Esophagus (tissue), 2 donors: ENCODE measurements at regions not wholly inside any gene's neighbourhood (a gene's known extent, or its start where the extent isn't known, plus 50 kb on each side); places are given as distances from the start of the nearest gene placed in this dataset.

Experiments
- H3K27ac ChIP-seq, 2 donors: one replicate each; pipeline ENCODE4 v1.5.1; 2013; ENCODE audit warnings: low read depth in 2 of 2, mild to moderate bottlenecking in 2 of 2, inconsistent platforms in 1 of 2, low read length in 1 of 2, moderate library complexity in 1 of 2
- H3K27me3 ChIP-seq, 2 donors: one replicate each; pipeline ENCODE4 v1.6.1; 2013; ENCODE audit warnings: low read length in 2 of 2, control low read depth in 1 of 2, mild to moderate bottlenecking in 1 of 2; ENCODE audit not compliant: insufficient read depth in 2 of 2, control insufficient read depth in 1 of 2
- H3K36me3 ChIP-seq, 2 donors: one replicate each; pipeline ENCODE4 v1.6.1; 2013; ENCODE audit warnings: low read length in 1 of 2; ENCODE audit not compliant: control insufficient read depth in 2 of 2, insufficient read depth in 2 of 2
- H3K4me1 ChIP-seq, 2 donors: one replicate each; pipeline ENCODE4 v1.6.1; 2013; ENCODE audit warnings: low read length in 1 of 2; ENCODE audit not compliant: control insufficient read depth in 2 of 2, insufficient read depth in 2 of 2
- H3K4me3 ChIP-seq, 2 donors: one replicate each; pipeline ENCODE4 v1.5.1; 2013; ENCODE audit warnings: low read length in 2 of 2, mild to moderate bottlenecking in 2 of 2, low read depth in 1 of 2, moderate library complexity in 1 of 2
- H3K9me3 ChIP-seq, 2 donors: one replicate each; pipeline ENCODE4 v1.6.1; 2013; ENCODE audit warnings: mild to moderate bottlenecking in 2 of 2, low read depth in 1 of 2, low read length in 1 of 2, moderate library complexity in 1 of 2; ENCODE audit not compliant: control insufficient read depth in 2 of 2, insufficient read depth in 1 of 2
- WGBS, 2 donors: extraction: QIAGEN DNeasy Blood & Tissue Kit; methylation state at CpG; one replicate each; pipeline ENCODE4 v1.1.7; 2013; 5-methylcytosine and 5-hydroxymethylcytosine counted together
- donor health status: healthy with polysubstance abuse.
- donor health status: Bipolar disorder and iron deficiency.

DNA sequence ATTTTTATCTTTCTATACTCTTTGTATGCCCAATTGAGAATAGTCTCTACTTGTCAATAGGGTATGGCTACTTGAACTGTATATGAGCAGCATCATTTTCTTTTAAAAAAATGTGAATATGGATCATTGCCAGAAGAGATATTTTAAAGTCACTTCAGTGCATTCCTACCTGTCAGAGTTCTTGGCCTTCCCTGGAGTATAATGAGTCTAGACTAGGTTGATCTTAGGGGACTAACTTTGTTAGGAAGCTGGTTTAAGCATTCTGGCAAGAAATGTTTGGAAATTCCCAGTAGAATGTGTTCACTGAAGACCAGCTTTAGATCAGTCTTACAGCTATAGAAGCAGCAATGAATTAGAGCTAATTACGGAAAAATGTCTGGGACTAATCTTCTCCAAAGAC is 178.2 kb downstream of the FAT4 start:
- H3K4me3 ChIP-seq: no peak overlapping the region
- 83 to 85% methylated on average over 1 of the region's 1 CpG for WGBS, 2 donors

DNA sequence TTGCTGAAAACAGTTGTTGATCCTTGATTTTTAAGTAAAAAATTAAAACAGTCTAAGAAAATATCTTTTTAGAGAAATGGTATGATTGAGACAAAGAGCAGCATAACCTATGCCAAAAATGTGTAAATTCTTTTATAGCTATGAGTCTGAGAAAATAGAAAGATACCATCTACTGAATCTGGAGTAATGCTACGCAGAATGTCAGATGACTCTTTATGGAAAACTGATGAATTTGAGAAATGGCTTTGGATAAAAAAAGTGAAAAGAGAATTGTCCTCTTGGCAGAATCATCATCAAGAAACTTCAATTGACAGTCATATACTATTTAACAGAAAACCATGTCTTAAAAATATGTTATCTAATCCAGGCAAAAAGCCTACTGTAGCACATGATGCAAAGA is 183.1 kb downstream of the FAT4 start:
- H3K36me3 ChIP-seq: no peaks in the 10 kb centered on the region
- H3K9me3 ChIP-seq: no peaks in the 10 kb centered on the region
- no peaks in the 10 kb centered on the region for H3K4me1 ChIP-seq
- WGBS, 2 donors: 97% methylated on average over 1 of the region's 1 CpG
- H3K27ac ChIP-seq: no peak overlapping the region
- H3K4me3 ChIP-seq: no peak overlapping the region
- H3K27me3 ChIP-seq: no peaks in the 10 kb centered on the region

More for the DNA sequence above, 178.2 kb downstream of the FAT4 start:
- no peaks in the 10 kb centered on the region for H3K27me3 ChIP-seq
- no peak overlapping the region for H3K27ac ChIP-seq
- no peaks in the 10 kb centered on the region for H3K4me1 ChIP-seq
- no peaks in the 10 kb centered on the region for H3K9me3 ChIP-seq
- peaks cover 0 to 2% of the 10 kb centered on the region in 2 donors for H3K36me3 ChIP-seq

- H3K4me3 ChIP-seq: no peak overlapping the region
- no peaks in the 10 kb centered on the region for H3K27me3 ChIP-seq
- no peak overlapping the region for H3K27ac ChIP-seq
- H3K4me1 ChIP-seq: no peaks in the 10 kb centered on the region
- H3K36me3 ChIP-seq: no peaks in the 10 kb centered on the region
- no peaks in the 10 kb centered on the region for H3K9me3 ChIP-seq
- WGBS, 2 donors: 75 to 87% methylated on average over 1 of the region's 1 CpG
Measured at GRCh38 chr4:125498981-125499380, 184.2 kb downstream of the FAT4 start.

DNA sequence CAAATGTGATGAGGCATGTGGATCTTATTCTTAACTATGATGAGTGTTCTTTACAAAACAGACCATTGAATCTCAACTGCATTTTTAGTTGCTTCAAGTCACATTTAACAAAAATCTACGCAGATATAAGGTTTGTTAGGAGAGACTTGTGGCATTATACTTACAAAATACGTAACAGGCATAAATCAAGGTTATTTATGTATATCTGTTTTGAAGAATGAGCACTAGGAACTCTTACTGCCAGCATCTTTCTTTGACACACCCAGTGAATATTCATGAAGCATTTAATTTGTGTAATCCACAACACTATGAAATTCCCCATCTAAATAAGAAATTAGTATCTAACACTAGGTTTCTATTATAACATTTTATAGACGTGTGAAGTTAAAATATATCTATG is 186.3 kb downstream of the FAT4 start:
- H3K4me3 ChIP-seq: no peak overlapping the region
- H3K27me3 ChIP-seq: no peaks in the 10 kb centered on the region
- H3K4me1 ChIP-seq: no peaks in the 10 kb centered on the region
- WGBS, 2 donors: 85 to 88% methylated on average over 3 of the region's 3 CpGs
- H3K9me3 ChIP-seq: no peaks in the 10 kb centered on the region
- H3K36me3 ChIP-seq: no peaks in the 10 kb centered on the region
- no peak overlapping the region for H3K27ac ChIP-seq

GRCh38 chr4:125501568-125501967 is 186.8 kb downstream of the FAT4 start:
- no peaks in the 10 kb centered on the region for H3K36me3 ChIP-seq
- H3K27me3 ChIP-seq: no peaks in the 10 kb centered on the region
- no peak overlapping the region for H3K4me3 ChIP-seq
- WGBS, 2 donors: 78% methylated on average over 4 of the region's 4 CpGs
- no peaks in the 10 kb centered on the region for H3K4me1 ChIP-seq
- no peaks in the 10 kb centered on the region for H3K9me3 ChIP-seq
- H3K27ac ChIP-seq: no peak overlapping the region

GRCh38 chr4:125505621-125506020 is 190.9 kb downstream of the FAT4 start:
- WGBS, 2 donors: 65 to 72% methylated on average over 4 of the region's 4 CpGs
- no peaks in the 10 kb centered on the region for H3K27me3 ChIP-seq
- H3K27ac ChIP-seq: no peak overlapping the region
- no peaks in the 10 kb centered on the region for H3K4me1 ChIP-seq
- H3K4me3 ChIP-seq: no peak overlapping the region
- H3K9me3 ChIP-seq: no peaks in the 10 kb centered on the region
- no peaks in the 10 kb centered on the region for H3K36me3 ChIP-seq

GRCh38 chr4:125507141-125507540 is 192.4 kb downstream of the FAT4 start:
- Histone ChIP-seq H3K27me3 (no peaks in the 10 kb centered on the region), H3K4me3 (no peak overlapping the region), H3K27ac (no peak overlapping the region), H3K4me1 (no peaks in the 10 kb centered on the region), H3K9me3 (no peaks in the 10 kb centered on the region), H3K36me3 (no peaks in the 10 kb centered on the region)

DNA sequence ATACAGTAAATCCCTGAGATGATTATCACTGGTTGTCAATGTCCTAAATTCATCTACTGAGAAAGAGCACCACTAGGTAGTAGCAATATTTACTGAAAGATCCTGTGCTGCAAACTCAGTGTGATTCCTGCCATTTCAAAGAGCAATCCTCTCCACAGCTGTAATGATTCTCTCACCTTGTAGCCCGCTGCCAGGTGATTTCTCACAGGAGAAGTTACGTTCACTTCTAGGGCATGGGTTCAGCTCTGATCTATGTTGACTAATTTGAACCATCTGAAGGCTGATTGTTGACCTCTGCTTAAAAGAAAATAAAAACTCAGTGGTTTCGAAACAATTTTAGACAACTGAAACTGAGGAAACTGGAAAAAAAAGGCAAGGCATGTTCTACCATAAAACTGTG is 197.0 kb downstream of the FAT4 start:
- H3K27me3 ChIP-seq: no peaks in the 10 kb centered on the region
- no peaks in the 10 kb centered on the region for H3K4me1 ChIP-seq
- H3K9me3 ChIP-seq: no peaks in the 10 kb centered on the region
- H3K4me3 ChIP-seq: no peak overlapping the region
- 78 to 80% methylated on average over 3 of the region's 3 CpGs for WGBS, 2 donors
- no peaks in the 10 kb centered on the region for H3K36me3 ChIP-seq
- H3K27ac ChIP-seq: no peak overlapping the region

DNA sequence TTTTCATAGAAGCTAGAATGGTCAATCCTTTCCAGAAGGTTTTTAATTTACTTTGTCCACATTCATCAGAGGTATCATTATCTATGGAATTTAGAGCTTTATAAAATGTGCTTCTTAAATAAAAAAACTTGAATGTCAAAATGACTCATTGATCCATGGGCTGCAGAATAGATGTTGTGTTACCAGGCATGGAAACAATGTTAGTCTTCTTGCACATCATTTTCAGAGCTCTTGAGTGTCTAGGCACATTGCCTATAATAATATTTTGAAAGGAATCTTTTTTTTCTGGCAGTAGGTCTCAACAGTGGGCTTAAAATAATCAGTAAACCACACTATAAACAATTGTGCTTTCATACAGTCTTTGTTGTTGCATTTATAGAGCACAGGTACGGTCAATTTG is 200.3 kb downstream of the FAT4 start:
- Histone ChIP-seq H3K36me3 (no peaks in the 10 kb centered on the region), H3K4me1 (no peaks in the 10 kb centered on the region), H3K4me3 (no peak overlapping the region), H3K27me3 (no peaks in the 10 kb centered on the region), H3K27ac (no peak overlapping the region), H3K9me3 (no peaks in the 10 kb centered on the region)
- WGBS, 2 donors: 55 to 68% methylated on average over 1 of the region's 1 CpG

DNA sequence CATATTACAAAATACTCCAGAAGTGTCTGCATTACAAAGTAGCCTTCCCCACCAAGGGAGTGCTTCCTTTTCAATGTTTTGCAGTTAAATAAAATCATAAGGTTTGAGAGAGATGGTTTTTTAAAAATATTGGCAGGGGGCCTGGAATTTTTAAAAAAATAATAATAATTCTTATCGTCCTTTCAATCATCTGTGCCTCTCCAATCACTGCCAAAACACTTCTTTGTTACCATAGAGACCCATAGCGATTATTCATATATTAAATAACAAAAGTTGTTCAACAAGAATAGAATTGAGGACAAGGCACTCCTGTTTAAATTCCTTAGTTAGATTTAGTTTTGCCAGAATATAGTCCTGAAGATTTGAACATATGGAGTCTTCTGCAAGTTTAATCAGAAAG is 203.1 kb downstream of the FAT4 start:
- 26 to 32% methylated on average over 2 of the region's 2 CpGs for WGBS, 2 donors
- Histone ChIP-seq H3K9me3 (peaks cover 0 to 3% of the 10 kb centered on the region in 2 donors), H3K36me3 (no peaks in the 10 kb centered on the region), H3K4me1 (no peaks in the 10 kb centered on the region), H3K4me3 (no peak overlapping the region), H3K27ac (no peak overlapping the region), H3K27me3 (no peaks in the 10 kb centered on the region)
